NB4 (cell line): ENCODE measurements at regions not wholly inside any gene's neighbourhood (a gene's known extent, or its start where the extent isn't known, plus 50 kb on each side); places are given as distances from the start of the nearest gene placed in this dataset.

Source experiments
- CTCF ChIP-seq: IDR thresholded peaks from one replicate; pipeline ENCODE4 v1.5.1; 2012; ENCODE audit warnings: low read depth, low read length
- MAX ChIP-seq: IDR thresholded peaks from 2 replicates; pipeline ENCODE4 v1.6.1; 2011; ENCODE audit warnings: low read depth, low read length
- MYC ChIP-seq: IDR thresholded peaks from 2 replicates; pipeline ENCODE4 v1.6.1; 2011; ENCODE audit warnings: low read depth, low read length
- POLR2A ChIP-seq: IDR thresholded peaks from 2 replicates; pipeline ENCODE4 v1.6.1; 2011; ENCODE audit warnings: mild to moderate bottlenecking; ENCODE audit not compliant: insufficient read length; ENCODE audit errors: extremely low read depth

GRCh38 chr2:147683380-147683779, 161.4 kb upstream of the ACVR2A start:
- TF ChIP-seq CTCF, result no peak
- no peak for TF ChIP-seq POLR2A
- no peak for TF ChIP-seq MAX
- TF ChIP-seq MYC, result no peak
